Retina (tissue), 1 donor: ENCODE measurements at regions not wholly inside any gene's neighbourhood (a gene's known extent, or its start where the extent isn't known, plus 50 kb on each side); places are given as distances from the start of the nearest gene placed in this dataset.
"Not testable (repeated sequence)": the region's sequence is repeated elsewhere in the genome, so short reads cannot be mapped to it uniquely, and the experiment has no call there.

Experiments used
- DNase-seq: peaks from one replicate; pipeline ENCODE4 v3.0.0-alpha.2; 2016

DNA sequence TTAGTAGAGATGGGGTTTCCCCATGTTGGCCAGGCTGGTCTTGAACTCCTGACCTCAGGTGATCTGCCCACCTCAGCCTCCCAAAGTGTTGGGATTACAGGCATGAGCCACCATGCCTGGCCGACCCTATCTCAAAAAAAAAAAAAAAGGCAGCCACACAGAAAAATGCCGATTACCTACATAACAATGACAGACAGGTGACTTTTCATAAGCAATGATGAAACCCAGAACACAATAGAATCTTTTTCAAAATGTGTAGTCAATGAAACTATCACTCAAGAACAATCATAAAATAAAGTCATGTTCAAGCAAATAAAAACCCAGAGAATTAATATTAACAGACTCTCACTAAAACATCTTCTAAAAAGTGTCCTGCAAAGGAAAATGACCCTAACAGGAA lies 135.6 kb upstream of the MVB12B start:
- DNase-seq = not testable (repeated sequence)

DNA sequence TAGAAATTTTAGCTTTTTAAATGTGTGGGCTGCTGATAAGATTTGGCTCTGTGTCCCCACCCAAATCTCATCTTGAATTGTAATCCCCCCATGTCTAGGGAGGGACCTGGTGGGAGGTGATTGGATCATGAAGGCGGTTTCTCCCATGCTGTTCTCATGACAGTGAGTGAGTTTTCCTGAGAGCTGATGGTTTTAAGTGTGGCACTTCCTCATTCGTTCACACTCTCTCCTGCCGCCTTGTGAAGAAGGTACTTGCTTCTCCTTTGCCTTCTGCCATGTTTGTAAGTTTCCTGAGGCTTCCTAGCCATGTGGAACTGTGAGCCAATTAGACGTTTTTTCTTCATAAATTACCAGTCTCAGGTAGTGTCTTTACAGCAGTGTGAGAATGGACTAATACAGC lies 127.8 kb upstream of the MVB12B start:
- no peak for DNase-seq

DNA sequence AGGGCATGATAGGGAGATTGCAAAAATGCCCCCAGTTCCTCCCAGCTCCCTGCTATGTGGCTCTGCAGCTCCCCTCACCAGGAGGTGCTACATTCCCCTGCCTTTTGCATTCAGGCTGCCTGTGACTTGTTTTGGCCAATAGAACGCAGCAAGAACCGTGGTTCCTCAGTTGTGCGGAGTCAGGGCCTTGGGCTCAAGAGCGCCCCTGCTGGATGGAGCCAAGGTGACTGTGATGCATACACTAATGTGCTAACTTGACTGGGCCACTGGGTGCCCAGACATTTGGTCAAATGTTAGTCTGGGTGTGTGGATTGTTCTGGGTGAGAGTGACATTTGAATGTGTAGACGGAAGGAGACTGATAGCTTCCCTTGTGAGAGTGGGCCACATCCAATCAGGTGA lies 123.3 kb upstream of the MVB12B start:
- no peak for DNase-seq

DNA sequence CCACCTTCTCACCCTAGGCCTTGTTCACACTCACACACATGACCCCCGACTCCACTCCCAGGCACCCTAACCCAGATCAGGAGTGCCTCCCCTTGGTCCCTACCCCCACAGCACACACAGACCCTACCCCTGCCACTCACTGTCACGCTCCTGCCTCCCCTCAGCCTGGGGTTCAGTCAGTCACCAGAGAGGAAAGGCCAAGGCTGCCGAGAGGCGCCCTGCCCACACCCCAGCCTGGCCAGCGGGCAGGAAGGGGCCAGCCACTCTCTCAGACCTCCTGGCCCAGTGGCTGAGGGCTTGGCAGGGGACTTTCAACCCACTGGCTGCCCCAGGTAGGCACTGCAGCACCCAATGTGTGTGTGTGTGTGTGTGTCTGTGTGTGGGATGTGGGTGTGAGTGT lies 122.4 kb upstream of the MVB12B start:
- DNase-seq = no peak

DNA sequence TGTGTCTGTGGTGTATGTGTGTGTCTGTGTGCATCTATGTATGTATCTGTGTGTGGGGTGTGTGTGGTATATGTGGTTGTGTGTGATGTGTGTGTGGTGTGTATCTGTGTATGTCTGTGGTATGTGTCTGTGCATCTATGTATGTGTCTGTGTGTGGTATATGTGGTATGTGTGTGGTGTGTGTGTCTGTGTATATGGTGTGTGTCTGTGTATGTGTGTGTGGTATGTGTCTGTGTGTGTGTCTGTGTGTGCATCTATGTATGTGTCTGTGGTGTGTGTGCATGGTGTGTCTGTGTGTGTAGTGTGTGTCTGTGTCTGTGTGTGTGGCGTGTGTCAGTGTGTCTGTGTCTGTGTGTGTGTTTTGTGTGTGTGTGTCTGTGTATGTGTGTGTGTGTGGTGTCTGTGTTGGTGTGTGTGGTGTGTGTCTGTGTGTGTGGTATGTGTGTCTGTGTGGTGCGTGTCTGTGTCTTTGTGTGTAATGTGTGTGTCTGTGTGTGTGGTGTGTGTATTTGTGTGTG lies 121.9 kb upstream of the MVB12B start:
- peak; percentile 11 for DNase-seq

DNA sequence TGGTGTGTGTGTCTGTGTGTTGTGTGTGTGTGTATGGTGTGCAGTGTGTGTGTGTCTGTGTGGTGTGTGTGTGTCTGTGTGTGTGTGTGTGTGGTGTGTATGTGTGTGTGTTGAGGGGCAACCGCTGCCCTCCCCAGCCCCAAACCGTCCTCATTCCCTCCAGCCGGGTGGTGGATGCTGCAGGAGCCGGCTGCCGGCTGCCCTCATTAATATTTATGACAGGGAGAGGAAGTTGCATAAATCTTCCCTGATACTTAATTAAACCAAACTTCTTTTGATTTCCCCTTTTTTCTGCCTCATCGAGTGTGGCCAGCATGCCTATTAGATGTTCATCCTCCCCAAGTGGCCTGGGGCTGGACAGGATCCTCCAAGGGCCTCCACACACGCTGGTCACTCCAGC lies 121.4 kb upstream of the MVB12B start:
- DNase-seq = no peak

DNA sequence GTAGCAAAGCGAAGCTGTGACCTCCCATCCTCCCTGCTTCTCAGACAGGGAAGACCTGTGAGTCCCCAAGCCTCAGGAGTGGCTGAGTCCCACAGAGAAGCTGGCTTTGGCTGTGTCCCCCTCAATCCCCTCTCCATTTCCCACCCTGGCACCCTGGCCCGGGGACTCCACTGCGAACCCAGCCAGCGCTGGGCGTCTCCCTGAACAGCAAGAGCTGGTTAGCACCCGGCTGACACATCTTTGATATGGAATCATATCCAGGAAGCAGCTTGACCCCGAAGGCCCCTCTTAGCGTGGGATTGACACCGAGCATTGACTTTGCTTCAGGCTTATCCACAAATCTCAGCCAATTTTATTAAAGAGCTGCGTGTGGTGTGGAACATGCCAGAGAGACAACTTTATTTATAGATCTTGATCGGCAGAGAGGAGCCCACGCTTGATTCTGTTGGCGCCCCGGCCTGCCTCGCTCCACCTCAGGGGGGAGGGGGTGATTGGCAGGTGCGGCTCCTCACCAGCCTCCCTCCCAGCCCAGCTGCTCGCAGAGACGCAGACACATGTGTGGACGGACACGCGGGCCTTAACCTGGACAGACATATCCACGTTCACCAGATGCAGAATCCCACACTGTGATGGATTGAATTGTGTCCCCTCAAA lies 120.7 kb upstream of the MVB12B start:
- peak; percentile 60 for DNase-seq

DNA sequence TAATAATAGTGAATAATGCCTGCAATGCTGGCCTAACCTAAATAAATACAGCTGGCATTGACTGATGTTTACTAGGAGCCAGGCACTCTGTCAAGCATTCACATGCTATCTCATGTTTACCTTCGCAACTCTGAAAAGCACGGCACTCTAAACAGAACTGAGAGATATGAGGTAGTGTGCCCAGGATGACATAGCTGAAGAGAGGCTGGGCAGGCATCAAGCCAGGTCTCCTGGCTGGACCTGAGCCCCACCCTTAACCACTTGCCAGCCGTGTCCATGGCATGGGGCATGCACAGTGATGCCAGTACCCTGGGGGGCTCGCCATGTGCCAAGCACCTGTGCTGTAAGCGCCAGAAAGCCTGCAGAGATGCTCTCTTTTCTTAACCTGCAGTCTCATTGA lies 119.4 kb upstream of the MVB12B start:
- no peak for DNase-seq

DNA sequence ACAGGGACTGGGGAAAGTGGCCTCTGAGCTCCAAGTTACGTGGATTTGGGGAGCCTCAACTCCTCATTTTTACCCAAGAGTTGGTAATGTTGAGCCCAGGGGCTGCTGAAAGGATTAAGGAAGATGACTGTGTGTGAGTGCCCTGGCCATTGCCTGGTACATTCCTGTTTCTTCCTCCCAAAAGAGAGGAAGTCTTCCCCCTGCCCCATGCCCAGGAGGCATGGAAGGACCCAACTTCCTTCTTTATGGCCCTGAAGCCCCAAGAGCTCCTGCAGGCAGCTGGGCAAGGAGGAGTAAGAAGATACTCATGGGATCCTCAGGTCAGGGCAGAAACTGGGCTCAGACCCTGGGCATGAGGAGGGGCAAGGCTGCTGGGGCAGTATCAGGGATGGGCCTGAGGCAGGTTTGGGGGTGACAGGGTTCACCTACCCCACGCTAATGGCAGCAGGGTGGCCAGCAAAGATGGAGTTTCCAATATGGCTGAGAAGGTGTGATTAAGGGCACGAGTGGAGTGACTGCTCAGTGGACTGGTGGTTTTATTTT lies 118.3 kb upstream of the MVB12B start:
- no peak for DNase-seq

DNA sequence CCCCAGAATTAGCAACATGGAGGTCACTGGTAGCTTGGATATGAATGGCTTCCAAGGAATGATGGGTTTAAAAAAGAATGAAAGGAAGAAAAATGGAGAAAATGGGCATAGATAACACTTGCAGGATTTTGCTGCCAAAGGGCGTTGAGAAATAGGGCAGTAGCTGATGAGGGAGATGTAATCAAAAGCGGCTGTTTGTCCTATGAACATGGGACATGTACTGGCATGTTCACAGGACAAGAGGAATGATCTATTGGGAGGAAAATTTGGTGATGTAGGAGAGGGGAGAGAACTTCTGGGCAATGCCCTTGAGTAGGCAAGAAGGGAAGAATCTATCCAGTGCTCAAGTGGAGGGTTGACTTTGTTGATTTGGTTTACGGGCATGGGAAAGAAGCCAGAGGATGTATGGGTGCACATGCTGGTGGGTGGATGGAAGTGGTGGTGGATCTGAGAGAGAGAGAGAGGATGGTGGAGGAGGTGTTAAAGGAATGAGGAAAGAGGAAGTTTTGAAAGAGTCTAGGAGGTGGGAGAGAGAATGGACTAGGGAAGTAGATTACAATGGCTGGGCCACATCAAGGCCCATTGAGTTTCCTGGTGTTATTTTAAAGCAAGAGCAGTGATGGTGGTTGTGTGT lies 115.1 kb upstream of the MVB12B start:
- no peak for DNase-seq

DNA sequence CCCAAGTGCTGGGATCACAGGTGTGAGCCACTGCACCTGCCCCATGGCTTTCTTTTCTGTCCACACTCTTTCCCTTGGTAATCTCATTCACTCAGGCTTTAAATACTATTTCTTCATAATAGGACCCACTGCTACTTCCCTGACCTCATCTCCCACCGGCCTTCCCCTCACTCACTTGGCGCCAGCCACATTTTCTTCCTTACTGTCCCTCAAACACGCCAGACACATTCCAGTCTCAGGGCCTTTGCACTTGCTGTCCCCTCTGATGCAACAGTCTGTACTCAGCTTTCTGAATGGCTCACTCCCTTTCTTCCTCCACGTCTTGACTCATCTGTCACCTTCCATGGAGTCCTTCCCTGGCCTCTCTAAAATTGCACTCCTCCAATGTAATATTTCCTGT lies 111.1 kb upstream of the MVB12B start:
- no peak for DNase-seq

DNA sequence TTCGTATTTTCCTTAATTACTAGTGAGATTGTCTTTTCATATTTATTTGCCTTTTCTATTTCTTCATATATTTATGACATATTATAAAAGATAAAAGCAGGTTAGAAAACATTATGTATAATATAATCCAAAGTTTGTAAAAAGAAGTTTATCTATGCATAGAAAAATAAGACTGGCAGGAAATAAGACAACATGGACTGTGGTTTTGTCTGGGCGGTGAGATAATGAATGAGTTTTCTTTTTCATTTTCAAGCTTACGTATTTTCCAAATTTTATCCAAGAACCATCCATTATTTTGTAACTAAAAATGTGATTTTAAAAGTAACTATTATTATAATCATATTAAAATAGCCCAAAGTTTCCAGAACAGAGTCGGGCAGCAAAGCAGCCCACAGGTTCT lies 109.8 kb upstream of the MVB12B start:
- DNase-seq = no peak

DNA sequence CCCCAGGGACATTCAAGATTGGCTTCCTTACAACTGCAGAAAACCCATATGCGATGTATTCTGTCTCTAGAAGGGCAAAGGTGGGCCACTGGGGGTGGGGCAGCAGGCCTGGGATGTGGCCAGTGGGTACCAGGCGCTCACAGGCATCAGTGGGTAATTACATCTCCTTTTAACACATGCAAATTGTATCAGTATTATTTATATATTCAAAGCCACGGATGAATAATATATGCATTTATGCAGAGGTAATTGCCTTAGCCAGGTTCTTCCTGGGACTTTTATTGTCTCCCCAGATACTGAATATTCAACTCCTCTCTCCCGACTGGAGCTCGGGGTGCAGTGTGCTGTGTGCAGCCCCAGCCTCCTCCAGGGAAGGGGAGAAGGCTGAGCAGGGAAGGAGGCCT lies 109.4 kb upstream of the MVB12B start:
- DNase-seq = no peak

DNA sequence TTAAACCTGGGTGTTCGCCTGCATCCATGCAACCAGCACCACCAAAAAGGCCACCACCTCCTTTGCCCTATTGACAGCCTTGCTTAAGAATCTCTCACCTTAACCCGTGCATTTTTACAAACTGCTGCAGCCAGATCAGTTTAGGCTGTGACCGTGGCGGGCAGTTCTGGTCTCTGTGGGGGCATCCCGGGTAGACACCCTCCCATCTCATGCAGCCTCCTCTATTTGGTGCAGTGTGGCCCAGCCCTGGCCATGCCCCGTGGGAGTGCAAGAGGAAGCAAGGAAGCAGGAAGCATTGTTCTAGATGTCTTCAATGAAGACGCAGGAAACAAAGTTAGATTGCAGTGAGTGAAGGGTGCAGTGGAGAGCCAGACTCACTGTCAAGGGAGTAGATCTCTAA lies 108.8 kb upstream of the MVB12B start:
- DNase-seq = no peak

DNA sequence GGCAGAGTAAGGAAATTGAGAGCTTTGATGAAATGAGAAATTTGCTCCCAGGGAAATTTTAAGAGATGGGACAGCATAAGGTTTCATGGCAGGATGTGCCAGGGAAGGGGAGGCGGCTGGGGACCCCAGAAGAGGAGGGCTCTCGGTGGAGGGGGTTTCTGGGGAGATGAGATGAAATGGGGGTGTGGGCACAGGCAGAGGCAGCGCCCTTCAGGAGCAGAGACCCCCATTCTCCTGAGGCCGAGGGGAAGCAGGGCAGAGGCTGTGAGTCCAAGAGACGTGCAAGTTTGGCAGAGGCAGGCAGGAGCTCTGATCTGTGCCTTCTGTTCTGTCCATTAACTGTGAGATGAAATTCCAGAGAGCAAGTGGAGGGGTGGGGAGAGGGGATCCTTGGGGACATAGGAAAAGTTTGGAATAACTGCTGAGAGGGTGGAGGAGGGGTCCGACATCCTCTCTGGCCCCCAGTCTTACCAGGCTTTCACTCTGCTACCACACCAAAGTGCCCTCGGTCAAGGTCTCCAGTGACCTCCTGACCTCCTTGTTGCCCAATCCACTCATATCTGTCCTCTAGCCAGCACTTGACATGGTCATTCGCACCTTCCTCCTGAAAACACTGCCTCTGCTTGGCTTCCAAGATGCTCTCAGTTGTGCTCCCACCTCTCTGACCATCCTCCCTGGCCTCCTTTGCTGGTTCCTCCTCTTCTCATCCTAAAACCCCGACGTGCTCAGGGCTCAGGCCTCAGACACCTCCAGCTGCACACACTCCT lies 108.1 kb upstream of the MVB12B start:
- no peak for DNase-seq

DNA sequence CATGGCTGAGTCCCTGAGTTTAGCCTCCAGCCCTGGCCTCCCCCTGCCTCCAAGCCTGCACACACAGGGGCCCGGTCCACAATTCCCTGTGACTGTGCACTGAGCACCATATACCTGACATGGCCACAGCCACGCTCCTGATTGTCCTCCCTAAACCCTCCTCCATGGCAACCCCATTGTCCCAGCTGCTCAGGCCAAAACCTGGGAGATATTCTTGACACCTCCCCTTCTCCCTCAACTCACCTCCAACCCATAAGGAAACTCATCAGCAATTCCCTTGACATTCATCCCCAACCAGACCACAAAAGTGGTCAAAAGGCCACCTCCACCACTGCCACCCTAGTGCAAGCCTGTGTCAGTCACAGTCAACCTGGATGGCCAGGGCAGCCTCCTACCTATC lies 107.5 kb upstream of the MVB12B start:
- peak; percentile 14 for DNase-seq

DNA sequence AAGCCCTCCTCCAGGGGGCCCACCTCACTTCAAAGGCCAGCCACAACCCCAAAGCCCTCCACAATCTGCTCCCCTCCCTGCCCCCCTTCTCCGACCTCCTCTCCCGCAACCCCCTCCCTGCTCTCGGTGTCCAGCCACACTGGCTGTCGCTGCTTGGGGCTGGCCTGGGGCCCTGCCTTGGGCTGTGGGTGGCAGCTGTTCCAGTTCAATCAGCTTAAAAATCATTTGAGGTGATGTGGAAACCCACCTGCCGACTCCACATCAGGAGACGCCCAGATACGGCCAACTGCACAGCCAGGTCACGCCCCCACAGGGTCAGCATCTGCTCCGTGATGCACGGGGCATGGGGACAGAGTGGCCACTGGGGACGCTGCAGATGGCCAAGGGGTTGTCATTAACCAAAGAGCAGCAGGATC lies 107.0 kb upstream of the MVB12B start:
- DNase-seq = peak; percentile 42

DNA sequence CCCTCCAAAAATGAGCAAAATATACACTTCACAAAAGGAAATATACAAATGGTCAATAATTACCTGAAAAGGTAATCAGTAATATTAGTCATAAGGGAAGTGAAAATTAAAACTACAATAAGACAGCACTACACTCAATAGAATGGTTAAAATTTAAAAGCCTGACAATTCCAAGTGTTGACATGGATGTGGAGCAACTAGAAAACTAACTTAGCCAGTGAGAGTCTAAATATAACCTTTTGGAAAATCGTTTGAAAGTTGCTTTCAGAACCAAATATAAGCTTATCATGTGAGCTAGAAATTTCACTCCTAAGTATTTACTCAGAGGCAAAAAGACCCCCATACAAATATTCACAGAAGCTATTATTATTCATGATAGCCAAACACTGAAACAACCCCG lies 105.1 kb upstream of the MVB12B start:
- no peak for DNase-seq

DNA sequence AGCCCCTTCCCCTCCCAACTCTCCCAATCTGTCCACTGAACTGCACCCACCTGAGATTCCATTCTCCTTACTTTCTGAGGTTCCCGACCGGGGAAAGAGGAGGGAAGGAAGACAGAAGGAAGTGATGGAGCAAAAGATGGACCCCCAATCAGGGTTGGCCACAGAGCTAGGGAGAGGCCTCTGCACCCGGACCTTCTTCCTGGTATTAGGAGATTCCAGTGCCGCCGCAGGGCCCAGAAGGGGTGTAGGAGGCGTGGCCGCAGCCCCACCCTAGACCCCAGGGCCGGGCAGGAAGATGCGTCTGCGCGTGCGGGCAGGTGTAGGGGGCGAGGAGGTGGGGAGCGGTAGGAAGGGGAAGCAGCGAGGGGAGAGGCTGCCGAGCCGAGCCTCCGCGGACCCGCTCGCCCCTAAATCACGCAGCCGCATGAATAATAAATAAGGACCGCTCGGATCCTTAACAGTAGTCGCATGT lies 104.2 kb upstream of the MVB12B start:
- DNase-seq = no peak

DNA sequence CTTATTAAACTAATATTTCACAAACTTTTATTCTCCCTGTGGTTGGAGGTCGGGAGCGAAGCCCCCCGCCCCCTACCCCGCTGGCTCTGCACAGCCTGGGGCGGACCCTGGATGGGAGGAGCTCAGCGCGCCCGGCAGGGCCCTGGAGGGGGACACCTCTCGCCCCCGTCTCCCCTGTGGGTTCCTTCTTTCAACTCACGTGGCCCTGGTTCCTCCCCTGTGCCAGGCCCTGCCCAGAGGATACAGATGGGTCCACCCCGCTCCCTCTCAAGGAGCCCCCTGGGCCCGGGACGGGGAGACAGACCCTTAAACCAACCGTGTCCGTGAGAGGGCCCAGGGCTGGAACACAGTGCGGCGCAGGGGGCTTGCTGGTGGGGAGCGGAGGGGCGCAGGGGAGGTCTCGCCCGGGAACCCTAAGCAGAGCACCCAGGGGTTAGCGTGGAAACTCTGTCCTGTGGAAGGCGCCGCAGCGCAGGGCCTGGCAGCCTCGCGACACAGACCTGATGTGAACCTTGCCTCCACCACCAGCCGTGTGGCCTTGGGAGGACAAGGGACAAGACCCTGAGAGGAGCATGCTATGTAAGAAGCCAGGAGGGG lies 103.7 kb upstream of the MVB12B start:
- peak; percentile 54 for DNase-seq

DNA sequence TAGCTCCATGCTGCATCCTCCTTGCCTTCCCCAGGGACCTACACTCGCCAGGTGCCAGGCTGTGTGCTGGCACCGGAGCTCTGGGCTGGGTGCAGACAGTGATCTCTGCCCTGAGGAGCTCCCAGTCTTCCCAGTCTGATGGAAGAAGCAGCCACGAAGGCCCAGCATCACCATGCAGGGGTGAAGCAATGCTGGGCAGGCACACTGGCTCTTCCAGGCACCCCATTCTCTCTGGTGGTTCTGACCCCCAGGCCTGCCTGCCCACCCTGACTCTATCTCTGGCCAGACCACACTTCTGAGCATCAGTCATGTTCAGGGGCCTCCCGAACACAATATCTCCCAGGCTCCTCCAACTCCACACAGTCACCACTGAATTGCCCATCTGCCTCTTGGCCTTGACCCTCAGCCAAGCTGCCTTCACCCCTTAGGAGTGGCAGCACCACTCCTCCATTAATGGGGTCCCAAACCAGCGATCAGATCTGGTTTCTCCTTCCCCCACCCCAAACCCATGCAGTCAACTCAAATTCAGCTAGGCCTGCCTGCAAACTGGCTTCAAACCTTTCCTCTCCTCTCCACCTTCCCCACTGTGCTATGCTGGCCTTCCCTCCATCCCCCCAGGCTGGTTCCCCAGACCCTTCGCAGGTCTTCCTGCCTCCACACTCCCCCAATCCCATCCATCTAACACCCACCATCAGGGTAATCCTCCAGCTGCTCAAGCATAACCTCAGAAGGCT lies 102.7 kb upstream of the MVB12B start:
- DNase-seq = no peak
